ENCODE measurements at regions not wholly inside any gene's neighbourhood (a gene's known extent, or its start where the extent isn't known, plus 50 kb on each side); places are given as distances from the start of the nearest gene placed in this dataset.

DNA sequence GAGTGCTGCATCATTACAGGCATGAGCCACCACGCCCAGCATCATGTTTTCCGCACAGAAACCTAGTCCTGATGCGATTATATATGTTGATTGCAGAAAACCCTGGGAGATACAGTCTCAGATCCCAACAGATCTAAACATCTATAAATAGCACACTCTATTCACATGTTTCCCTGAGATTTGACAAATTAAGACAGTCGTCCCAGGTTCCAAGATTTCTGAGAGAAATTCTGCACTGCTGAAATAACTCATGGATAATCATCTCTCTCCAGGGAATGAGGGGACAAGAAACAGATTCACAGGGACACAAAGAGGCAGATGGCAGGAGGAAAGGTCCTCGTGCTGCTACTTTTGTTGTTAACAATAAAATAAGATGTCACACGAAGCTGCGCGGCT, 393.1 kb upstream of the CELF2 start:
- Mint-ChIP-seq H3K27me3 (peaks cover 2% of the 10 kb centered on the region), H3K27ac (no peak overlapping the region), H3K36me3 (no peaks in the 10 kb centered on the region), H3K9me3 (no peaks in the 10 kb centered on the region), H3K4me3 (no peak overlapping the region), H3K4me1 (no peaks in the 10 kb centered on the region)
- DNase-seq, result no peak
- POLR2A ChIA-PET, result no interaction called here
- ATAC-seq (ENCODE audit: low read depth), result no peak

DNA sequence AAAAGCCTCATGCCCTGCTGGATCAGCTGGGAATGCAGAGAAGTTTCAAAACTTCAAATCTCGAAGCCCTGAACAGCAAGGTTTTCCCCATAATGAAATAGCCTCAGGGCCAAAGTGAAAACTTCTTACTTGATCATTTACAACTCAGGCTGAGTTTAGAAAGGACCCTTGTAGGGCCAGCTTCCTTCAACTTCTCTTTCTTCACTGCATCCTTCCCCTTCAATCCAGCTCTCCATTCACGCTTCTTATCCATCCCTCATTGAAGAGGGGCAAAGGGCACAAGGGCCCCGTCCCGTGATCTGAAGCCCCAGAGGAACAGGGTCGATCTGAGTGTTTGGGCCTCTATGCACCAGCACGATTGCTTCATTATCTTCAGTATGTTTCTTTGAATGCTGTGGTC, 392.2 kb upstream of the CELF2 start:
- POLR2A ChIA-PET, result no interaction called here

DNA sequence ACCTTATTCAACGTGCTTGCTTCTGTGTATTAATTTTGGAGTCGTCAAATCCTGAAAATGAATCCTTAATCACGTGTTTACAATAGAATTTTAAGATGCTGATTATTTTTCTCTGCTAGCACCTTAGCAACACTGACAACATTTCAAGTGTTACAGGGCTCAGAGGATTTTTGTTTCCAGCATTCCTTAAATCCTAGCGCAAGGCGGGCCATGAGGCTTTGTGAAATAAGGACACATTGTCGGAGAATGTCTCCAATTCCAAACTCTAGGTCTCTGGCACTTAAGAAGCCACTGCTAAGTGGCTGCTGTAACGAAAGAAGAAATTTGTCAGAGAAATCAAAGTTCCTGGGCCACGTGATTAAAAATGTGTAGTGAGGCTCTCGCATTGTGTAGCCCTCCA, 390.9 kb upstream of the CELF2 start:
- no peaks in the 10 kb centered on the region for H3K4me1 Mint-ChIP-seq
- no peak for DNase-seq
- POLR2A ChIA-PET, result no interaction called here
- no peaks in the 10 kb centered on the region for H3K36me3 Mint-ChIP-seq
- peaks cover 2% of the 10 kb centered on the region for H3K27me3 Mint-ChIP-seq
- H3K27ac Mint-ChIP-seq, result no peak overlapping the region
- no peaks in the 10 kb centered on the region for H3K9me3 Mint-ChIP-seq
- no peak overlapping the region for H3K4me3 Mint-ChIP-seq
- ATAC-seq (ENCODE audit: low read depth), result no peak

More for the DNA sequence above, 392.2 kb upstream of the CELF2 start:
- no peaks in the 10 kb centered on the region for H3K4me1 Mint-ChIP-seq
- peaks cover 2% of the 10 kb centered on the region for H3K27me3 Mint-ChIP-seq
- no peak overlapping the region for H3K27ac Mint-ChIP-seq
- H3K4me3 Mint-ChIP-seq, result no peak overlapping the region
- no peaks in the 10 kb centered on the region for H3K9me3 Mint-ChIP-seq
- H3K36me3 Mint-ChIP-seq, result no peaks in the 10 kb centered on the region
- no peak for ATAC-seq (ENCODE audit: low read depth)
- DNase-seq, result no peak

DNA sequence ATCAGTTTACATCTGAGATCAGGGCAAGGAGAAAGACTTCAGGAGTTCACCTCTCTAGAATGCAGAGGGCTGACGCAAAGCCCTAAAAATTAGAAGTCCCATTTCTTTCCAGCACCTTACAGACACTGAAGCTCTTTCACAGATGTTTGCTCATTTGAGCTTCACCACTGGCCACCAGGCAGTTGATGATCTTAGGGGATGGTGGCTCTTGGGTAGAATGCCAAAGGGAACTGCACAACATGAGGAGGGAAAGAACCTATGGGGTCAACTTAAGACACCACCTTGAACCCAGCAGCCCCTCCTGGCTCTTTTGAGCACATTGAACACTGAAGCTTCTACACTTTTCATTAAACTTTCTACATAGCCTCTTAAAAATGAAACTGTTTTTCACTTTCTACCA, 390.3 kb upstream of the CELF2 start:
- ATAC-seq (ENCODE audit: low read depth) (no peak), DNase-seq (no peak)
- POLR2A ChIA-PET, result no interaction called here
- H3K4me3 Mint-ChIP-seq, result no peak overlapping the region
- peaks cover 2% of the 10 kb centered on the region for H3K27me3 Mint-ChIP-seq
- no peaks in the 10 kb centered on the region for H3K4me1 Mint-ChIP-seq
- no peak overlapping the region for H3K27ac Mint-ChIP-seq
- H3K9me3 Mint-ChIP-seq, result no peaks in the 10 kb centered on the region
- H3K36me3 Mint-ChIP-seq, result no peaks in the 10 kb centered on the region

DNA sequence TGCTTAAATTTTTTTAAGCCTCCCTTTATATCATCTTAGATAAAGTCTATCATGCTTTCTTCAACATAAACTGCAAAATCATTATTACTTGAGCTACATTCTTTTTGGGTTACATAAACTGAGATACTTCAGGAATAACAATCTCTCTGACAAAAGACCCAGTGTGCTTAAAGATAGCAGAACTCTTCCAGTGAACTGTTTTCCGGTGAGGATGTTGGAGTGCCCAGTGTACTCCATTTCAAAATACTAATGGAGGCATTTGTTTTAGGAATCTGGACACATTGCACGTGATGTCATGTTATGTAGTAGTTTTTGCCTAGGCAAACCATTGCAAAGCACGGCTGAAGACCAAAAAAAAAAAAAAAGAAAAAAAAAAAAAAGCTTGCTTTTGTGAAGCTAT, 388.2 kb upstream of the CELF2 start:
- H3K9me3 Mint-ChIP-seq, result no peaks in the 10 kb centered on the region
- ATAC-seq (ENCODE audit: low read depth), result no peak
- H3K4me1 Mint-ChIP-seq, result no peaks in the 10 kb centered on the region
- peaks cover 2% of the 10 kb centered on the region for H3K27me3 Mint-ChIP-seq
- no peak overlapping the region for H3K27ac Mint-ChIP-seq
- H3K4me3 Mint-ChIP-seq, result no peak overlapping the region
- POLR2A ChIA-PET, result no interaction called here
- no peaks in the 10 kb centered on the region for H3K36me3 Mint-ChIP-seq
- DNase-seq, result no peak

DNA sequence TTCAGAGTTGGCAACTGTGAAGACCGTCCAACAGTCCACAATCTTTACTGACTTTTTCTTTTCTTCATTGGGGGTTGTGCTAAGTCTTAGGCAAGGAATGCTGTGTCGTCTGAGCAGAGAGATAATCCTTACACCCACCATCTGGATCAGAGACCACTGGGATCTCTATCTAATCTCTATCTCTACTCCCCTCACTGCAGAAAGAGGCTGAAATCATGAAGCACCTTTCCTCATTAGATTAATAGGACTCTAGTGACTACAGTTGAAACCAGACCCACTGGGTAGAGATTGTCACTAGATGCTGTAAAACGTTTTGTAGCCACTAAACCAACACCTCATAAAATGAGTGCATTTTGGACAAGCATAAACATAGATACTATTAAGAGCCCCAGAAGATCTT, 387.4 kb upstream of the CELF2 start:
- Mint-ChIP-seq H3K27me3 (peaks cover 5% of the 10 kb centered on the region), H3K36me3 (no peaks in the 10 kb centered on the region), H3K4me1 (no peaks in the 10 kb centered on the region), H3K4me3 (no peak overlapping the region), H3K9me3 (no peaks in the 10 kb centered on the region), H3K27ac (no peak overlapping the region)
- DNase-seq, result no peak
- POLR2A ChIA-PET, result no interaction called here
- ATAC-seq (ENCODE audit: low read depth), result no peak

DNA sequence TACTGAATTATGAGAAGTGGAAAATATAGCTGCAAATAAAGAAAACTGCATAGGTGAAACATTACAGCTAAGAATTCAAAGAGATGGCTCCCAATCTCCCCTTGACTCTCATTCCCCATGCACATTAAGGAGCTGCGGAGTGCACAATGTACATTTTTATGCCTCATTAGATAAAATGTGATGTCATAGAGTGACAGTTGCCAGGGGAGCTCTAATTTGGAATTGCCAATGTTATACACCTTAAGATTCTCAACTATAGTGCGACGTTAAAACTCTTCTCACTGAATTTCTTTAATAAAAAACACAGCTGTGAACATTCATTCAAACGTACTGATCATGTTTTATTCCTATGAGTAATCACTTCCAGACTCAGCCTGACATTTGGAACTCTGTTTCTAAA, 386.9 kb upstream of the CELF2 start:
- Mint-ChIP-seq H3K4me1 (no peaks in the 10 kb centered on the region), H3K27ac (no peak overlapping the region), H3K27me3 (peaks cover 7% of the 10 kb centered on the region), H3K9me3 (no peaks in the 10 kb centered on the region), H3K36me3 (no peaks in the 10 kb centered on the region), H3K4me3 (no peak overlapping the region)
- no peak for ATAC-seq (ENCODE audit: low read depth)
- DNase-seq, result no peak
- POLR2A ChIA-PET, result no interaction called here

DNA sequence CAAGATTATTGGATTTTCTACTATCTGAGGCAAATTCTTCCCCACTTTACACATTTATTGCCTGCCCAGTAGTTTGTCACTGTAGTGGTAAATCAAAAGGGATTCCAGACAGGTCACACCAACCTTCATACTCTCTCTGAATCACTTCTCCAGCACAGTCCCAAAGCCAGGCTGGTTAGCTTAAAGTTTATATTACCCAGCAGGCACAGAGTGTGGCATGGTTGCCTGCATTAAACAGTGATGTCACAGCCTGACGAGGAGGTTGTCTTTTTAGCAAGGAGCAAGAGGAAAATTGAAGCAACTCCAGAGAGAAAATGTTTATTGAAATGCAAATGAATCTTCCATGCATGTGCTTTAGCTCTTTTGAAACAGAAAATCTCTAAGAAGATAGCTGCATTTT, 375.5 kb upstream of the CELF2 start:
- H3K9me3 Mint-ChIP-seq, result no peaks in the 10 kb centered on the region
- no peaks in the 10 kb centered on the region for H3K4me1 Mint-ChIP-seq
- H3K36me3 Mint-ChIP-seq, result no peaks in the 10 kb centered on the region
- peaks cover 5% of the 10 kb centered on the region for H3K27me3 Mint-ChIP-seq
- ATAC-seq (ENCODE audit: low read depth) (no peak), DNase-seq (no peak)
- H3K4me3 Mint-ChIP-seq, result no peak overlapping the region
- no peak overlapping the region for H3K27ac Mint-ChIP-seq
- POLR2A ChIA-PET, result no interaction called here

DNA sequence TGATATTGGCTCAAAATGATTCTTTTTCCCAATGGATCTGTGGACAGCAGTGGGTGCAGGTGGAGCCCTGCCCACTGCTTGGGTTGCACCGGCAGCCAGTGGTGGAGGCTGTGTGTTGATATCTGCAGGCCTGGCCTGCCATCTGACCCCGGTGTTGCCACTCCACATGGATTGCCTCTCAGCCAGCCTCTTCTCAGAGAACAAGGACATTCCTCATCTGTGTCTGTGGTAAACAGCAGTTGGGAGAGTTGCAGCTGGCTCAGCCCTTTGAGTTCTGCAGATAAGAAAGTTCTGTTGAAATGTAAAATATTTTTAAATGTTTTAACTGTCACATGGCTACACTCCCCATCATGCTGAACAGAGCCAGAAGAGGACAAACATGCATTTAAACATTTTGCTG, 374.9 kb upstream of the CELF2 start:
- POLR2A ChIA-PET, result no interaction called here
- DNase-seq (no peak), ATAC-seq (ENCODE audit: low read depth) (no peak)
- Mint-ChIP-seq H3K36me3 (no peaks in the 10 kb centered on the region), H3K27me3 (peaks cover 5% of the 10 kb centered on the region), H3K4me3 (no peak overlapping the region), H3K9me3 (no peaks in the 10 kb centered on the region), H3K4me1 (no peaks in the 10 kb centered on the region), H3K27ac (no peak overlapping the region)

DNA sequence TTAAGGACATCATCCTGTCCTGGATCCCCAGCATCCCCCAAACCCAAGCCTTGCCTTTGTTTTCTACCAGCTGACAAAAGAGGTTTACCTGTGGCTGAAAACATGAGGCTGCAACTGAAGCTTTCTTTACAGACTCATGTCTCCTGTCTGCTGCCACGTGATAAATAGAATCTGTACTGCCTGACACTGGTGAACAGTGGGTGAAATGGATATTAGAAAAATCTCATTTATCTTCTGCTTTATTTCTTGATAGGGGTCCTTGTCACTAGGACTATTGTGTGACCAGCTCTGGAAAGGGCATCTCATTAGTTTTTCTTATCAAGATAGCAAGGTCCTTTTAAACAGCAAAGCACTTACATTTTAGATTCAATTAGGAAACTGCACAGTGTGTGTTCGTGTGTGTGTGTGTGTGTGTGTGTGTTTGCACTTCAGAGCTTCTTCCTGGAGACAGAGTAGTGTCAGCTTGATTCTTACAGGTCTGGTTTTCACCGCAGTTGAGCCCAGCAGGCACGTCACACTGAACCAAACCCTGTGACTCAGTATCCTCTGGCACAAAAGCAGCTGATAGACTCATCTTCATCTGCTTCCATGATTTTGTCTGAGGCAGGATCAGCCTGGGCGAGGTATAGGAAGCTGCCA, 373.5 kb upstream of the CELF2 start:
- Mint-ChIP-seq H3K36me3 (no peaks in the 10 kb centered on the region), H3K9me3 (no peaks in the 10 kb centered on the region), H3K4me3 (no peak overlapping the region), H3K27ac (no peak overlapping the region), H3K4me1 (no peaks in the 10 kb centered on the region), H3K27me3 (peaks cover 5% of the 10 kb centered on the region)
- DNase-seq, result no peak
- ATAC-seq (ENCODE audit: low read depth), result no peak
- POLR2A ChIA-PET, result no interaction called here

DNA sequence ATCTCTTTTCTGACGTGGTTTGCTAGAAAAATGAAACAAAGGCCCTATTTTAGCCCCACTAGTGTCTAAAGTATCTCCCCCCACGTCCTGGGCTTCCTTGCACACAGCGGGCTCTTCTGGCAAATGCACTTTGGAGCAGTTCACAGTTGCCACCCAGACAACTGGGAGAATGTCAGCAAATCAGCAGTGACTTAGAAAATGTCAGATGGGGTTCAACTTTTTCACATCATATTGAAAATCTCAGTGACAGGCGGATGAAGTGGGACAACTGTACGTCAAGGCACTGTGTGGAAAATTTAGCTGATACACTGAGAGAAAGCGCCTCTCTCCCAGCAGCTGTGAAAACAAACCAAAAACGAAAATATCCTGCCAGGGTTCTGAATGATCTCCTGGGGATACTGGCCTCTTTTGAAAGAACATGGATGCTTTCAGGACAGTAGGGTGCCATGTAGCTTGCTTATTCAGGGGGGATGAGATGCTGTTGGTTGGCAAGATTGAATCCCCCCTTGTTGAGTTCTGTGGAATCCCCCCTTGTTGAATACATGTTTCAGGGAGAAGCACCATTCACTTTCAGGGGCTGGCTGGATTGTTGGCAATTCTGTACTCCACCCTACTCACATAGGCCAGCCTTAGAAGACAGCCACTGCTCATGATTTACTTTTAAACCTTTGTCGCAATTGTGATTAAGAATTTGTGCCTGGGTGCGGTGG, 372.8 kb upstream of the CELF2 start:
- Mint-ChIP-seq H3K4me3 (no peak overlapping the region), H3K36me3 (no peaks in the 10 kb centered on the region), H3K27me3 (peaks cover 5% of the 10 kb centered on the region), H3K4me1 (no peaks in the 10 kb centered on the region), H3K27ac (no peak overlapping the region), H3K9me3 (no peaks in the 10 kb centered on the region)
- POLR2A ChIA-PET, result no interaction called here
- no peak for DNase-seq
- no peak for ATAC-seq (ENCODE audit: low read depth)

DNA sequence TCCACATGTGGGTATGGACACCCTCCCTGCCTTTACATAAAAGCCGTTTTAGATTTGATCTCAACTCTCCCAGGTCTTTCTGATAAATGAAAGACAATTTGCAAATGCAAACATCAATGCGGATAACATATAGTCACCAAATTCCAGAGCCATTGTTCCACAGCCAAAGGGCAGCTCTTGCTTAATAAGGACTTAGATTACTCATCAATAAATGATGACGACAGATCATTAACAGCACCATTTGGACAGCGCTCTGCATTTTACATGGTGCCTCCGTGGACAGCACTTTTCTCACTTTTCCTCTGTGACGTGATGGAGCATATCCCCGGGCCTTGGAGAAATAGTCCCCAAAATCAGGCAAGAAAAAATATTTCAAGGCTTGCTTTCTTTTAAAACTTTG, 370.3 kb upstream of the CELF2 start:
- Mint-ChIP-seq H3K9me3 (no peaks in the 10 kb centered on the region), H3K36me3 (no peaks in the 10 kb centered on the region), H3K27ac (no peak overlapping the region), H3K27me3 (no peaks in the 10 kb centered on the region), H3K4me3 (no peak overlapping the region), H3K4me1 (no peaks in the 10 kb centered on the region)
- DNase-seq, result no peak
- POLR2A ChIA-PET, result no interaction called here
- ATAC-seq (ENCODE audit: low read depth), result no peak

DNA sequence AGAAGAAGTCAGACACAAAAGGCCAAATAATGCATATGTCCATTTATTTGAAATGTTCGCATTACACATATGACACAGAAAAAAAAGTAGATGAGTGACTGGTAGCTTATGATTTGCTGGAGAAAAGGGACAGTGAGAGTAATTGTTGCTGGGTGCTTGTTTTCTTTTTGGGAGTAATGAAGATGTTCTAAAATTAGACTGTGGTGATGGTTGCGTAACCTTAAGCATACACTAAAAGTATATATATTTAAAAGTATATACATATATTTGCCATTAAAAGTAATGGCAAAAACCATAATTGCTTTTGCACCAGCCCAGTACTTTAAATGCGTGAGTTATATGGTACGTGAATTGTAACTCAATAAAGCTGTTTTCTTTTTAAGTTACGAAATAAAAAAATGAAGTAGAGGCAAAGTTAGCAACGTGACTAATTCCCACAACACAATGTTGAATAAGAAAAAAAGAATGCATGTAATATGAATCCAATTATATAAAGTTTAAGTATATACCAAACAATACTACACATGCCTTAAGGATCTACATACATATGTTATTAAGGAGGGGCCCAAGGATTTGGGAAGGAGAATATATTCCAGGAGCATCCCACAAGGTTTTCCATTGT, 360.4 kb upstream of the CELF2 start:
- no peak for ATAC-seq (ENCODE audit: low read depth)
- POLR2A ChIA-PET, result no interaction called here
- no peaks in the 10 kb centered on the region for H3K36me3 Mint-ChIP-seq
- no peaks in the 10 kb centered on the region for H3K4me1 Mint-ChIP-seq
- no peak overlapping the region for H3K4me3 Mint-ChIP-seq
- no peak for DNase-seq
- H3K27ac Mint-ChIP-seq, result no peak overlapping the region
- H3K9me3 Mint-ChIP-seq, result no peaks in the 10 kb centered on the region
- no peaks in the 10 kb centered on the region for H3K27me3 Mint-ChIP-seq

DNA sequence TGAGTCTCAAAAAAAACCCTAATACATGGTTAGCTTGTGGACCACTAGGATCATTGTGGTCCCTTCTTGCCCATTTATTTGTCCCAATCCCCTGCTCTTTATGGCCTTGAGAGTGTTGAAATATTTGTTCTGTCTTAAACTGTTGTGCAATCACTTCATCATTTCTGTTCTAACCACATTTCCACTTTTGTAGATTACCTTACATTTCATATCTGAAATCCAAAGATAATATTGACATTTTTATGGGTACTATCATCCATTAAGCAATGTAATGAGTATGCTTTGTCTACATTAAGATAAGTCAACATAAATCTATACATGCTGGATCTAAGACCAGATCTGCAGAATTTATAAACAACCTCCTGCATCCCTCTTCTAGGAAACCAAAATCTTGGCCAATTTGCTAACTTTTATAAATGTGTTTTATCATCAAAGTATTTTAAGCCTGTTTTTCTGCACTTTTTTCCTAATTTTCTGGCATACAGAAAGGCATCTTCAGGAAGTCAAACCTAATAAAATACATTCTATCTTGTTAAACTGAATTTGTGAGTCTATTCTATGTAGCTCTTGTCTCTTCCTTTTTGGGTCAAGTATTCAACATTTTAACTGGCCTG, 359.4 kb upstream of the CELF2 start:
- DNase-seq (no peak), ATAC-seq (ENCODE audit: low read depth) (no peak)
- H3K27me3 Mint-ChIP-seq, result peaks cover 2% of the 10 kb centered on the region
- H3K4me1 Mint-ChIP-seq, result no peaks in the 10 kb centered on the region
- H3K4me3 Mint-ChIP-seq, result no peak overlapping the region
- no peaks in the 10 kb centered on the region for H3K36me3 Mint-ChIP-seq
- POLR2A ChIA-PET, result no interaction called here
- no peaks in the 10 kb centered on the region for H3K9me3 Mint-ChIP-seq
- H3K27ac Mint-ChIP-seq, result peak overlapping the region; percentile 21

Data from activated naive CD8-positive, alpha-beta T cell treated with anti-CD3 and anti-CD28 coated beads, Interleukin-2, amount 10 ng/mL, durations not matched to agents 7 days and 5 days (primary cell).